Colonic mucosa (tissue), 4 donors: ENCODE measurements at regions not wholly inside any gene's neighbourhood (a gene's known extent, or its start where the extent isn't known, plus 50 kb on each side); places are given as distances from the start of the nearest gene placed in this dataset.
A peak's percentile ranks its signal among the peaks of the same experiment; 100 is the strongest.
"Not testable (repeated sequence)": the region's sequence is repeated elsewhere in the genome, so short reads cannot be mapped to it uniquely, and the experiment has no call there.

Source experiments
- DNase-seq: peaks from one replicate; pipeline ENCODE4 v3.0.0-alpha.2; 2020
- H3K27ac ChIP-seq: fragments of 200-600 bp; one replicate; pipeline ENCODE4 v1.8.0; 2021
- H3K27me3 ChIP-seq: fragments of 200-600 bp; one replicate; pipeline ENCODE4 v1.8.0; 2021
- H3K36me3 ChIP-seq: fragments of 200-600 bp; one replicate; pipeline ENCODE4 v1.8.0; 2021
- H3K4me1 ChIP-seq: fragments of 200-600 bp; one replicate; pipeline ENCODE4 v1.8.0; 2021; ENCODE audit warnings: mild to moderate bottlenecking
- H3K4me3 ChIP-seq: fragments of 200-600 bp; one replicate; pipeline ENCODE4 v1.8.0; 2021
- H3K9ac ChIP-seq, 2 donors: one replicate each; pipeline ENCODE4 v1.7.0; 2013; ENCODE audit warnings: control low read depth in 2 of 2, low read depth in 2 of 2, low read length in 2 of 2
- H3K9me3 ChIP-seq: fragments of 200-600 bp; one replicate; pipeline ENCODE4 v1.8.0; 2021
- CTCF ChIP-seq: fragments of 200-600 bp; IDR thresholded peaks from one replicate; pipeline ENCODE4 v1.8.0; 2022; ENCODE audit warnings: antibody characterized with exemption, mild to moderate bottlenecking
- intact Hi-C: fragments of 100-400 bp; cut with DNase I; formaldehyde crosslinking; loops from one replicate; pipeline ENCODE4 v1.14.1; 2022
- donor health status: healthy.
- donor health status: DM: no; HTN: no; CAD: no.
- donor health status: DM: no; HTN: no; CAD: no.

- H3K4me1 ChIP-seq: no peaks in the 10 kb centered on the region
- H3K4me3 ChIP-seq: no peak overlapping the region
- H3K27ac ChIP-seq: no peak overlapping the region
- no peak for DNase-seq
- intact Hi-C loops: no loop called here
- TF ChIP-seq CTCF: no peak
- no peak overlapping the region for H3K9ac ChIP-seq
- no peaks in the 10 kb centered on the region for H3K36me3 ChIP-seq
- no peaks in the 10 kb centered on the region for H3K9me3 ChIP-seq
- H3K27me3 ChIP-seq: no peaks in the 10 kb centered on the region
These were observed 111.2 kb upstream of the XIST start for GRCh38 chrX:73963682-73964081.

GRCh38 chrX:73962948-73963347 is 110.4 kb upstream of the XIST start:
- no peak overlapping the region for H3K27ac ChIP-seq
- no peak for DNase-seq
- no peak overlapping the region for H3K9ac ChIP-seq
- no peaks in the 10 kb centered on the region for H3K4me1 ChIP-seq
- H3K36me3 ChIP-seq: no peaks in the 10 kb centered on the region
- TF ChIP-seq CTCF: no peak
- no peak overlapping the region for H3K4me3 ChIP-seq
- H3K9me3 ChIP-seq: no peaks in the 10 kb centered on the region
- intact Hi-C loops: no loop called here
- H3K27me3 ChIP-seq: no peaks in the 10 kb centered on the region

GRCh38 chrX:73961867-73962266 is 109.4 kb upstream of the XIST start:
- H3K4me3 ChIP-seq, H3K9ac ChIP-seq, intact Hi-C loops, H3K9me3 ChIP-seq, H3K4me1 ChIP-seq, H3K36me3 ChIP-seq, H3K27ac ChIP-seq, H3K27me3 ChIP-seq, DNase-seq: not testable (repeated sequence)

GRCh38 chrX:73944563-73944908 is 92.0 kb upstream of the XIST start:
- no peaks in the 10 kb centered on the region for H3K4me1 ChIP-seq
- H3K27ac ChIP-seq: peak overlapping the region; percentile 66
- no peaks in the 10 kb centered on the region for H3K9me3 ChIP-seq
- intact Hi-C loops: no loop called here
- H3K4me3 ChIP-seq: peak overlapping the region; percentile 73
- no peak for TF ChIP-seq CTCF
- H3K27me3 ChIP-seq: no peaks in the 10 kb centered on the region
- no peaks in the 10 kb centered on the region for H3K36me3 ChIP-seq
- H3K9ac ChIP-seq: peak overlapping the region; percentile 76 to 97
- no peak for DNase-seq

- no peaks in the 10 kb centered on the region for H3K9me3 ChIP-seq
- no peaks in the 10 kb centered on the region for H3K27me3 ChIP-seq
- intact Hi-C loops: no loop called here
- H3K4me1 ChIP-seq: no peaks in the 10 kb centered on the region
- TF ChIP-seq CTCF: no peak
- peak overlapping the region; percentile 76 to 97 for H3K9ac ChIP-seq
- H3K36me3 ChIP-seq: no peaks in the 10 kb centered on the region
- peak overlapping the region; percentile 73 for H3K4me3 ChIP-seq
- peak overlapping the region; percentile 66 for H3K27ac ChIP-seq
- DNase-seq: peak; percentile 91
These were observed 91.4 kb upstream of the XIST start for GRCh38 chrX:73943693-73944562.

- no peak overlapping the region for H3K27ac ChIP-seq
- intact Hi-C loops: no loop called here
- no peak for DNase-seq
- no peaks in the 10 kb centered on the region for H3K4me1 ChIP-seq
- H3K4me3 ChIP-seq: no peak overlapping the region
- no peaks in the 10 kb centered on the region for H3K36me3 ChIP-seq
- TF ChIP-seq CTCF: no peak
- no peak overlapping the region for H3K9ac ChIP-seq
- H3K27me3 ChIP-seq: no peaks in the 10 kb centered on the region
- no peaks in the 10 kb centered on the region for H3K9me3 ChIP-seq
These were observed 88.5 kb upstream of the XIST start for GRCh38 chrX:73940893-73941470.

- H3K4me1 ChIP-seq, H3K4me3 ChIP-seq, intact Hi-C loops, H3K27me3 ChIP-seq, H3K36me3 ChIP-seq, H3K9me3 ChIP-seq, H3K9ac ChIP-seq, H3K27ac ChIP-seq: not testable (repeated sequence)
- DNase-seq: peak; percentile 28
These were observed 85.3 kb upstream of the XIST start for GRCh38 chrX:73937843-73938242.
